ENCODE measurements at regions not wholly inside any gene's neighbourhood (a gene's known extent, or its start where the extent isn't known, plus 50 kb on each side); places are given as distances from the start of the nearest gene placed in this dataset.

GRCh38 chr2:145169285-145169684 is 649.4 kb upstream of the ZEB2 start:
- TF ChIP-seq EZH2 (IDR thresholded peaks at IDR 0.05; ENCODE audit: borderline replicate concordance, low read depth, low read length, poor library complexity, severe bottlenecking) (no peak), CTCF (conservative IDR thresholded peaks at IDR 0.05; ENCODE audit: low read depth, low read length) (no peak)
